ENCODE measurements at regions not wholly inside any gene's neighbourhood (a gene's known extent, or its start where the extent isn't known, plus 50 kb on each side); places are given as distances from the start of the nearest gene placed in this dataset.

- no peak overlapping the region for H3K27ac ChIP-seq
- H3K9me3 ChIP-seq (ENCODE audit: low read depth, low read length), result no peaks in the 10 kb centered on the region
- no peak for DNase-seq (ENCODE audit: low read depth, low spot score)
- H3K9ac ChIP-seq (ENCODE audit: insufficient read length), result no peak overlapping the region
- no peak overlapping the region for H3K4me3 ChIP-seq
- H3K36me3 ChIP-seq (ENCODE audit: insufficient read depth, low read length), result no peaks in the 10 kb centered on the region
- no peak for TF ChIP-seq EZH2 (IDR thresholded peaks at IDR 0.05)
- no peak for TF ChIP-seq POLR2AphosphoS5 (IDR thresholded peaks at IDR 0.05; ENCODE audit: borderline replicate concordance, low read depth, low read length)
- no peak for TF ChIP-seq FOXP2 (optimal IDR thresholded peaks at IDR 0.05; ENCODE audit: control extremely low read depth, extremely low read length, insufficient read depth)
Measured at GRCh38 chr3:40715551-40715950, 190.8 kb downstream of the ZNF621 start.

GRCh38 chr3:40717471-40717870 is 192.7 kb downstream of the ZNF621 start:
- no peaks in the 10 kb centered on the region for H3K36me3 ChIP-seq (ENCODE audit: insufficient read depth, low read length)
- no peak overlapping the region for H3K27ac ChIP-seq
- no peak overlapping the region for H3K4me3 ChIP-seq
- no peak for DNase-seq (ENCODE audit: low read depth, low spot score)
- TF ChIP-seq POLR2AphosphoS5 (IDR thresholded peaks at IDR 0.05; ENCODE audit: borderline replicate concordance, low read depth, low read length) (no peak), EZH2 (IDR thresholded peaks at IDR 0.05) (no peak), FOXP2 (optimal IDR thresholded peaks at IDR 0.05; ENCODE audit: control extremely low read depth, extremely low read length, insufficient read depth) (no peak)
- H3K9ac ChIP-seq (ENCODE audit: insufficient read length), result no peak overlapping the region
- H3K9me3 ChIP-seq (ENCODE audit: low read depth, low read length), result no peaks in the 10 kb centered on the region

- Histone ChIP-seq H3K4me3 (no peak overlapping the region), H3K9ac (ENCODE audit: insufficient read length) (no peak overlapping the region), H3K27ac (no peak overlapping the region), H3K36me3 (ENCODE audit: insufficient read depth, low read length) (no peaks in the 10 kb centered on the region), H3K9me3 (ENCODE audit: low read depth, low read length) (no peaks in the 10 kb centered on the region)
- TF ChIP-seq EZH2 (IDR thresholded peaks at IDR 0.05) (no peak), FOXP2 (optimal IDR thresholded peaks at IDR 0.05; ENCODE audit: control extremely low read depth, extremely low read length, insufficient read depth) (no peak), POLR2AphosphoS5 (IDR thresholded peaks at IDR 0.05; ENCODE audit: borderline replicate concordance, low read depth, low read length) (no peak)
- no peak for DNase-seq (ENCODE audit: low read depth, low spot score)
Measured at GRCh38 chr3:40718209-40718608, 193.4 kb downstream of the ZNF621 start.

- Histone ChIP-seq H3K27ac (no peak overlapping the region), H3K9me3 (ENCODE audit: low read depth, low read length) (no peaks in the 10 kb centered on the region), H3K4me3 (no peak overlapping the region), H3K36me3 (ENCODE audit: insufficient read depth, low read length) (no peaks in the 10 kb centered on the region), H3K9ac (ENCODE audit: insufficient read length) (no peak overlapping the region)
- TF ChIP-seq EZH2 (IDR thresholded peaks at IDR 0.05) (no peak), FOXP2 (optimal IDR thresholded peaks at IDR 0.05; ENCODE audit: control extremely low read depth, extremely low read length, insufficient read depth) (no peak), POLR2AphosphoS5 (IDR thresholded peaks at IDR 0.05; ENCODE audit: borderline replicate concordance, low read depth, low read length) (no peak)
- DNase-seq (ENCODE audit: low read depth, low spot score), result no peak
Measured at GRCh38 chr3:40718681-40719080, 193.9 kb downstream of the ZNF621 start.

- Histone ChIP-seq H3K9ac (ENCODE audit: insufficient read length) (no peak overlapping the region), H3K4me3 (no peak overlapping the region), H3K9me3 (ENCODE audit: low read depth, low read length) (no peaks in the 10 kb centered on the region), H3K27ac (no peak overlapping the region), H3K36me3 (ENCODE audit: insufficient read depth, low read length) (no peaks in the 10 kb centered on the region)
- TF ChIP-seq EZH2 (IDR thresholded peaks at IDR 0.05) (no peak), POLR2AphosphoS5 (IDR thresholded peaks at IDR 0.05; ENCODE audit: borderline replicate concordance, low read depth, low read length) (no peak), FOXP2 (optimal IDR thresholded peaks at IDR 0.05; ENCODE audit: control extremely low read depth, extremely low read length, insufficient read depth) (no peak)
- no peak for DNase-seq (ENCODE audit: low read depth, low spot score)
Measured at GRCh38 chr3:40719660-40720287, 195.0 kb downstream of the ZNF621 start.

GRCh38 chr3:40720341-40720740 is 195.6 kb downstream of the ZNF621 start:
- Histone ChIP-seq H3K27ac (no peak overlapping the region), H3K36me3 (ENCODE audit: insufficient read depth, low read length) (no peaks in the 10 kb centered on the region), H3K9me3 (ENCODE audit: low read depth, low read length) (no peaks in the 10 kb centered on the region), H3K4me3 (no peak overlapping the region), H3K9ac (ENCODE audit: insufficient read length) (no peak overlapping the region)
- no peak for DNase-seq (ENCODE audit: low read depth, low spot score)
- TF ChIP-seq POLR2AphosphoS5 (IDR thresholded peaks at IDR 0.05; ENCODE audit: borderline replicate concordance, low read depth, low read length) (no peak), FOXP2 (optimal IDR thresholded peaks at IDR 0.05; ENCODE audit: control extremely low read depth, extremely low read length, insufficient read depth) (no peak), EZH2 (IDR thresholded peaks at IDR 0.05) (no peak)

GRCh38 chr3:40720863-40721262 is 196.1 kb downstream of the ZNF621 start:
- Histone ChIP-seq H3K9ac (ENCODE audit: insufficient read length) (no peak overlapping the region), H3K36me3 (ENCODE audit: insufficient read depth, low read length) (no peaks in the 10 kb centered on the region), H3K9me3 (ENCODE audit: low read depth, low read length) (no peaks in the 10 kb centered on the region), H3K4me3 (no peak overlapping the region), H3K27ac (no peak overlapping the region)
- TF ChIP-seq EZH2 (IDR thresholded peaks at IDR 0.05), result no peak
- DNase-seq (ENCODE audit: low read depth, low spot score), result no peak

- TF ChIP-seq FOXP2 (optimal IDR thresholded peaks at IDR 0.05; ENCODE audit: control extremely low read depth, extremely low read length, insufficient read depth), result no peak
- TF ChIP-seq POLR2AphosphoS5 (IDR thresholded peaks at IDR 0.05; ENCODE audit: borderline replicate concordance, low read depth, low read length), result no peak
- no peak for TF ChIP-seq EZH2 (IDR thresholded peaks at IDR 0.05)
- no peak for DNase-seq (ENCODE audit: low read depth, low spot score)
- no peak overlapping the region for H3K9ac ChIP-seq (ENCODE audit: insufficient read length)
- H3K4me3 ChIP-seq, result no peak overlapping the region
- H3K36me3 ChIP-seq (ENCODE audit: insufficient read depth, low read length), result no peaks in the 10 kb centered on the region
- no peak overlapping the region for H3K27ac ChIP-seq
- H3K9me3 ChIP-seq (ENCODE audit: low read depth, low read length), result no peaks in the 10 kb centered on the region
Measured at GRCh38 chr3:40723083-40723660, 198.4 kb downstream of the ZNF621 start.

- no peak for TF ChIP-seq POLR2AphosphoS5 (IDR thresholded peaks at IDR 0.05; ENCODE audit: borderline replicate concordance, low read depth, low read length)
- TF ChIP-seq FOXP2 (optimal IDR thresholded peaks at IDR 0.05; ENCODE audit: control extremely low read depth, extremely low read length, insufficient read depth), result no peak
- TF ChIP-seq EZH2 (IDR thresholded peaks at IDR 0.05), result no peak
- H3K4me3 ChIP-seq, result no peak overlapping the region
- no peaks in the 10 kb centered on the region for H3K9me3 ChIP-seq (ENCODE audit: low read depth, low read length)
- DNase-seq (ENCODE audit: low read depth, low spot score), result no peak
- no peak overlapping the region for H3K9ac ChIP-seq (ENCODE audit: insufficient read length)
- H3K27ac ChIP-seq, result no peak overlapping the region
- H3K36me3 ChIP-seq (ENCODE audit: insufficient read depth, low read length), result no peaks in the 10 kb centered on the region
Measured at GRCh38 chr3:40725031-40725430, 200.3 kb downstream of the ZNF621 start.

All from SK-N-MC (cell line).